ENCODE measurements at regions not wholly inside any gene's neighbourhood (a gene's known extent, or its start where the extent isn't known, plus 50 kb on each side); places are given as distances from the start of the nearest gene placed in this dataset.

- Histone ChIP-seq H3K9me3 (ENCODE audit: control insufficient read depth, insufficient read depth, low read length) (no peaks in the 10 kb centered on the region), H3K36me3 (ENCODE audit: control insufficient read depth, insufficient read depth, low read length) (no peaks in the 10 kb centered on the region), H3K4me3 (ENCODE audit: insufficient read depth, low read depth, low read length) (no peak overlapping the region), H3K56ac (ENCODE audit: extremely low read depth, insufficient read depth, low read length) (no peak overlapping the region), H3K4me2 (ENCODE audit: low read depth, low read length) (no peak overlapping the region), H3K9me1 (ENCODE audit: insufficient read depth, low read length) (no peaks in the 10 kb centered on the region), H3K18ac (ENCODE audit: low read depth, low read length) (no peak overlapping the region), H3K23ac (ENCODE audit: low read depth, low read length) (no peak overlapping the region), H4K8ac (ENCODE audit: low read depth in 2 of 2, low read length in 2 of 2) (no peak overlapping the region), H4K5ac (ENCODE audit: low read depth, low read length) (no peak overlapping the region), H3K4me1 (ENCODE audit: control insufficient read depth, insufficient read depth, low read length) (no peaks in the 10 kb centered on the region), H3K79me1 (ENCODE audit: low read depth in 1 of 2, low read length in 2 of 2) (no peaks in the 10 kb centered on the region), H3K14ac (replicated peaks; ENCODE audit: low read depth, low read length) (no peak overlapping the region), H2BK120ac (ENCODE audit: low read depth, low read length) (no peak overlapping the region), H3K27ac (ENCODE audit: insufficient read depth, low read length) (no peak overlapping the region), H2BK20ac (ENCODE audit: low read depth, low read length) (no peak overlapping the region), H2AFZ (replicated peaks; ENCODE audit: low read length, poor library complexity) (no peak overlapping the region), H3K27me3 (ENCODE audit: control insufficient read depth, insufficient read depth, low read length) (no peaks in the 10 kb centered on the region; the same call in 1 of the 2 replicates), H3K4ac (ENCODE audit: low read depth, low read length) (no peak overlapping the region), H4K20me1 (ENCODE audit: insufficient read depth, low read length) (no peaks in the 10 kb centered on the region), H3K9ac (ENCODE audit: low read depth, low read length) (no peak overlapping the region), H2BK5ac (ENCODE audit: low read depth, low read length, poor library complexity, severe bottlenecking) (no peak overlapping the region), H4K91ac (ENCODE audit: insufficient read depth, low read depth, low read length) (no peak overlapping the region), H2AK9ac (replicated peaks; ENCODE audit: low read depth, low read length, poor library complexity) (no peak overlapping the region), H2BK15ac (ENCODE audit: low read depth, low read length) (no peak overlapping the region), H2AK5ac (ENCODE audit: low read depth, low read length) (no peak overlapping the region)
- TF ChIP-seq CHD1 (IDR thresholded peaks at IDR 0.05; ENCODE audit: low read depth, low read length), result no peak
- TF ChIP-seq MXI1 (IDR thresholded peaks at IDR 0.05; ENCODE audit: borderline replicate concordance, low read depth, low read length), result no peak
- TF ChIP-seq FOS (IDR thresholded peaks at IDR 0.05; ENCODE audit: low read depth, low read length), result no peak
- TF ChIP-seq BHLHE40 (IDR thresholded peaks at IDR 0.05; ENCODE audit: low read depth, low read length), result no peak
- TF ChIP-seq NFE2L2 (IDR thresholded peaks at IDR 0.05; ENCODE audit: low read depth, low read length), result no peak
- no peak for TF ChIP-seq USF2 (IDR thresholded peaks at IDR 0.05; ENCODE audit: low read depth, low read length)
- no peak for TF ChIP-seq SMC3 (IDR thresholded peaks at IDR 0.05; ENCODE audit: low read depth, low read length)
- no peak for TF ChIP-seq MAFK (IDR thresholded peaks at IDR 0.05; ENCODE audit: low read depth, low read length)
- TF ChIP-seq, protein P1, sequence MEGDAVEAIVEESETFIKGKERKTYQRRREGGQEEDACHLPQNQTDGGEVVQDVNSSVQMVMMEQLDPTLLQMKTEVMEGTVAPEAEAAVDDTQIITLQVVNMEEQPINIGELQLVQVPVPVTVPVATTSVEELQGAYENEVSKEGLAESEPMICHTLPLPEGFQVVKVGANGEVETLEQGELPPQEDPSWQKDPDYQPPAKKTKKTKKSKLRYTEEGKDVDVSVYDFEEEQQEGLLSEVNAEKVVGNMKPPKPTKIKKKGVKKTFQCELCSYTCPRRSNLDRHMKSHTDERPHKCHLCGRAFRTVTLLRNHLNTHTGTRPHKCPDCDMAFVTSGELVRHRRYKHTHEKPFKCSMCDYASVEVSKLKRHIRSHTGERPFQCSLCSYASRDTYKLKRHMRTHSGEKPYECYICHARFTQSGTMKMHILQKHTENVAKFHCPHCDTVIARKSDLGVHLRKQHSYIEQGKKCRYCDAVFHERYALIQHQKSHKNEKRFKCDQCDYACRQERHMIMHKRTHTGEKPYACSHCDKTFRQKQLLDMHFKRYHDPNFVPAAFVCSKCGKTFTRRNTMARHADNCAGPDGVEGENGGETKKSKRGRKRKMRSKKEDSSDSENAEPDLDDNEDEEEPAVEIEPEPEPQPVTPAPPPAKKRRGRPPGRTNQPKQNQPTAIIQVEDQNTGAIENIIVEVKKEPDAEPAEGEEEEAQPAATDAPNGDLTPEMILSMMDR (conservative IDR thresholded peaks at IDR 0.05; ENCODE audit: low read depth, low read length), result no peak
- TF ChIP-seq RFX5 (IDR thresholded peaks at IDR 0.05; ENCODE audit: low read depth, low read length), result no peak
- TF ChIP-seq MAZ (IDR thresholded peaks at IDR 0.05; ENCODE audit: borderline replicate concordance, low read depth, low read length), result no peak
- TF ChIP-seq RCOR1 (IDR thresholded peaks at IDR 0.05; ENCODE audit: insufficient replicate concordance, low read length), result no peak
- TF ChIP-seq CEBPB (IDR thresholded peaks at IDR 0.05; ENCODE audit: low read depth, low read length), result no peak
- no peak for TF ChIP-seq ELK1 (IDR thresholded peaks at IDR 0.05; ENCODE audit: borderline replicate concordance, low read depth, low read length)
- TF ChIP-seq RAD21 (IDR thresholded peaks at IDR 0.05; ENCODE audit: low read length), result no peak
- TF ChIP-seq POLR2A (IDR thresholded peaks at IDR 0.05; ENCODE audit: low read depth, low read length), result no peak
- in situ Hi-C loops (cut with MboI; ENCODE audit: low sequenced_read_pairs), result no loop called here
- ChIA-PET POLR2A (ENCODE audit: unreplicated experiment) (no interaction called here), CTCF (no interaction called here)
- intact Hi-C loops (cut with micrococcal nuclease), result no loop called here
- ATAC-seq (ENCODE audit: low read depth) (no peak), DNase-seq (no peak)
- dilution Hi-C loops (cut with HindIII; ENCODE audit: low sequenced_read_pairs, unreplicated experiment), result no loop called here
- WGBS, 2 experiments (ENCODE audit: extremely low coverage in 2 of 2, insufficient read length in 1 of 2), result 60% methylated on average over 1 of the region's 7 CpGs; no CpG with 5 or more reads in 1 of the 2 experiments
- no TSS peak for BruUV-seq (replicated peaks)
Measured at GRCh38 chr20:58056921-58057686, 171.3 kb downstream of the ANKRD60 start.

All from IMR-90 (cell line).